ENCODE measurements at regions not wholly inside any gene's neighbourhood (a gene's known extent, or its start where the extent isn't known, plus 50 kb on each side); places are given as distances from the start of the nearest gene placed in this dataset.
"Not testable (repeated sequence)": the region's sequence is repeated elsewhere in the genome, so short reads cannot be mapped to it uniquely, and the experiment has no call there.

GRCh38 chr2:198611201-198611600 is 806.8 kb downstream of the PLCL1 start:
- DNase-seq = no peak

- DNase-seq = no peak
These were observed 800.2 kb downstream of the PLCL1 start for GRCh38 chr2:198604599-198604998.

- DNase-seq = not testable (repeated sequence)
These were observed 798.6 kb downstream of the PLCL1 start for GRCh38 chr2:198602986-198603385.

GRCh38 chr2:198597648-198598047 is 793.3 kb downstream of the PLCL1 start:
- no peak for DNase-seq

- DNase-seq = no peak
These were observed 792.6 kb downstream of the PLCL1 start for GRCh38 chr2:198596985-198597384.

DNA sequence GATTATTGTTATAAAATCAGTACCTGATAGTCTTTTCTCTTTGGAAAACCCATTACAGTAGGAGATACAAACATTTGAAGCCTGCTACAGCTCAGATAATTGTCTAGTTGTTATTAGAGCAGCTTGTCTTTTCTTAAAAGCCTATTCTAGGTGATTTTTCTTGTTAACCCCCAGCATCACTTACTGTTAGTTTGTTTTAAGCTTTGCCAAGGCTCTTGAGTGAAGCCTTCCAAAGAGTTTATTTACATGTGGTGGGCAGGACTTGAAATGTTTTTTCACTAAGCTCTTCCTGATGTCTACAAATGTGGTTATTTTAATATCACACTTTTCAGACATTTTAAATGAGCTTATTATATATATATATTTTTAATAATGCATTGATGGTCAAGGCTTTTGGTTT is 791.3 kb downstream of the PLCL1 start:
- no peak for DNase-seq

DNA sequence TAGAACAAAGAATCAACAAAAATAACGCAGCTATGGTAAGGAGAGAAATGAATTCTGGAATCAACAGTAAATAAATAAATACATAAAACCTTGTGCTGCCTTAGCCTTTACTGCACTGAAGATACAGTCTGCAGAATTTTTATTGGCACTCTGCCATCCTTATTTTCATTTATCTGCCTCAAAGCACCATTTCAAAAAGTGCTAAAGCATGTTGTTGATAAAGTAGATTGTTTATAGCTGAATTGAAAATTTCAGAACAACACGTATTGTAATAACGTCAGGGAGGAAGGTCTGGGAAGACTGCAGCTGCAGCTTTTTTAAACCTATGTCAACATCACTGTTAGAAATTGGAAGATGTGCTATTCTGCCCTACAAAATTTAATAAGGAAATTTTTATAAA is 787.2 kb downstream of the PLCL1 start:
- DNase-seq = no peak

DNA sequence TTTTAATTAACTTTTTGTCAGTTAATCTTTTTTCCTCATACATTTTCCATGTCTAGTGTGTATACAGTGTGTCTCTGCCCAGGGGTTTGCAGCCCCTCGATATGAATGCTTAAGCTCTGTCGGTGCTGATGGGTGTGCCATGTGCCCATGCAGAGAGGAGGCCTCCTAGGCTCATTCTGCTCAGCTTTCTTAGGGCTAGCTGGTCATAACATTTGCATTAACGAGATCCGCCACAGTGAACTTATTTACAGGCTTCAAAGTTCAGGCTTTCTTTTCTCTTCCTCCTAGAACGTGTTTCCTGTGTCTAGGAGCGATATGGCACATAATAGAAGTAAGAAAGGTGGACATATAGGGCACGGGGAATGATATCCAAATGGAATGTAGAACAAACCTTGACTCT is 783.3 kb downstream of the PLCL1 start:
- no peak for DNase-seq

GRCh38 chr2:198587240-198587639 is 782.8 kb downstream of the PLCL1 start:
- DNase-seq = no peak

- no peak for DNase-seq
These were observed 767.0 kb downstream of the PLCL1 start for GRCh38 chr2:198571393-198571792.

DNA sequence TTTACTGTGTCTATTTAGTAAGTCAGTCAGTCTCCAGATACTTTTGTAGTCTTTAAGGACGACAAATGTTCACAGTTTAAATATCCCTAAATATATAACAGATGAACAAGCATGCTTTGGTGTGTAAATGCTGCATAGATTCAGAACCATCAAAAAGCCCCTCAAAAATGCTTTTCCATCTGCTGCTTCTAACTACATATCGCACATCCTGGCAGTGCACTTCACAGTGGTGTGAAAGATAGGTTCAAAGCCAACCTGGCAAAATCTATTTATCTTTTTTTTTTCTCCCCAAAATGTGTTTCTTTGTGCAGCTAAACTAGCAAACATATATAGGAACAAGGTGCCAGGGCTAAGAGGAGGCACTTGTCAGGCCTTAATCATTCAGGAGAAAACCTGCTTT is 753.8 kb downstream of the PLCL1 start:
- DNase-seq = no peak

GRCh38 chr2:198546122-198546521 is 741.7 kb downstream of the PLCL1 start:
- no peak for DNase-seq

DNA sequence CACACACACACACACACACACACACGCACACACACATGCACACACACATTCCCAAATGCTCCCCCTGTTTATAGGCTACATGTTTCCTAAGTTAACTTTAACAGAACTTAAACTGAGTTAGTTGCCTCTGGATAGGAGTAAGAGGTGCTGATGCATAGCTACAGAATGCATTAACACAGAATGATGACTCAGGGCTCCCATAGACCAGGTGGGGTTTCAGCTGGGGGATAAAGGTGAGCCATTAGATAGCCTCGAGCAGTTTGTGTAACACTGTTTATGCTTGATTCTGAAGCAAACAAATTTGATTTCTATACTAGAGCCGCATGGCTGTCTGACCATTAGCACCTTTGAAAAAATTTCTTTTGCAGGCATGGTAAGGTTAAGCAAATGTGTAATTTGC is 741.0 kb downstream of the PLCL1 start:
- no peak for DNase-seq

GRCh38 chr2:198544461-198544860 is 740.1 kb downstream of the PLCL1 start:
- DNase-seq = no peak

DNA sequence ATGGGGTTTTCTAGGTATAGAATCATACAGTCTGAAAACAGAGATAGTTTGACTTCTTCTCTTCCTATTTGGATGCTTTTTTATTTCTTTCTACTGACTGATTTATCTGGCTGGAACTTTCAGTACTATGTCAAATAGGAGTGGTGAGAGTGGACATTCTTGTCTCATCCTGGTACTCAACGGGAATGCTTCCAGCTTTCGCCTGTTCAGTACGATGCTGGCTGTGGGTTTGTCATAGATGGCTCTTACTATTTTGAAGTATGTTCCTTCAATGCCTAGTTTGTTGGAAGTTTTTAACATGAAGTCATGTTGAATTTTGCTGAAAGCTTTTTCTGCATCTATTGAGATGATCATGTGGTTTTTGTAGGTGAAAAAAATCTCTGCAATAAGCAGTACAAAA is 730.4 kb downstream of the PLCL1 start:
- no peak for DNase-seq

- no peak for DNase-seq
These were observed 721.0 kb downstream of the PLCL1 start for GRCh38 chr2:198525211-198525969.

DNA sequence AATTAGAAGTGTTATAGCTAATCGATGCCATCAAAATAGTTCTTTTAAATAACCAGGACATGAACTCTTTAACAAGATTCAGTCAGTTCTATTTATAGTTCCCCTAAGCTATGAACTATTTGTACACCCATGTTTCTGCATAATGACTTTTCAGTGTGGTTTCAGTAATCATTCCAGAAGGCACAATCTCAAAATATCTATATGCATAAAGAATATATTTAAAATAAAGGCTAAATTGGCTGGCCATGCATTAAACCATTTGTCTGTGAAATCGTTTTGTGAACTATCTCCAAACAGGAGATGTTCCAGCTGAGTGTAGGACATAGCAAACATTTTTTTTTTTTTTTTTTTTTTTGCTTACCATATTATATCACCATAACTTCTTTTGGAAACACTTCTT is 719.3 kb downstream of the PLCL1 start:
- no peak for DNase-seq

DNA sequence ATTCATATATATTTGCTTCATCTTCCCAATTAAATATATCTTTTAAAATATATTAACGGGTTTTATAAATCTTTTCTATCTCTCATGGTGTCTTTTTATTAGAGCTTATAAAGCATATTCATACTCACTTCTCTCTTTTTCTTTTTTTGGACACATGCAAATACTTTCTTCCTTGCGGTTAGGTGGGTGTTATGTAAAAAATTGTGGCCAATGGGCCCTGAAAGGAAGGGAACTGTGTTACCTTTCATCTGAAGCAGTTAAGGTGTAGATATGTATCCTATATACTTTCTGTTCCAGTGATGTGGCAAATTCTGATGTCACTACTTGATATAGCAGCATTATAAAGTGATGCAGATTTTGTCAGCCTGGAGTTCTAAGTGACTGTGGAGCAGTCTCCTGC is 714.5 kb downstream of the PLCL1 start:
- DNase-seq = no peak

- no peak for DNase-seq
These were observed 713.6 kb downstream of the PLCL1 start for GRCh38 chr2:198517976-198518375.

DNA sequence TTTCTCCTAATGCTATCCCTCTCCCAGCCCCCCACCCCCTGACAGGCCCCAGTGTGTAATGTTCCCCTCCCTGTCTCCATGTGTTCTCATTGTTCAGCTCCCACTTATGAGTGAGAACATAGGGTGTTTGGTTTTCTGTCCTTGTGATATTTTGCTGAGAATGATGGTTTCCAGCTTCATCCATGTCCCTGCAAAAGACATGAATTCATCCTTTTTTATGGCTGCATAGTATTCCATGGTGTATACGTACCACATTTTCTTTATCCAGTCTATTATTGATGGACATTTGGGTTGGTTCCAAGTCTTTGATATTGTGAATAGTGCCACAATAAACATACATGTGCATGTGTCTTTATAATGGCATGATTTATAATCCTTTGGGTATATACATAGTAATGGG is 704.2 kb downstream of the PLCL1 start:
- DNase-seq = not testable (repeated sequence)

DNA sequence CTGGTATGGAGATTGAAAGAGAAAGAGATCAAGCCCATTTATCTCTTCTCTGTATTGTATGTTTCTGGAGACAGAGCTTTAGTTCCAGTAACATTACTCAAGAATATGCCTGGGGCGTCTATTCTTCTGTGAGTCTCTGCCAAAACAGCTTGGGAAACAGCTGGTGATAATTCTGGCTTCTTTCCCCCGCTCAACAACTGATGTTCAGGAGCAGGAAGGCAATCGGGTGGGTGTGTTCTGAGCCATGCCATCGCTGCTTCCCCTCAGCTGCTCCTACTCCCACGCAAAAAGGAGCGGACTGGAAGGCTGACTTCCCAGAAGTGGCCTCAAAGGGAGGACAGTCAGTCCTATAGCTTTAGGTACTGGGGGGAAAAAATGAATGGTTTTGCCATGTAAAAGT is 695.1 kb downstream of the PLCL1 start:
- no peak for DNase-seq

DNA sequence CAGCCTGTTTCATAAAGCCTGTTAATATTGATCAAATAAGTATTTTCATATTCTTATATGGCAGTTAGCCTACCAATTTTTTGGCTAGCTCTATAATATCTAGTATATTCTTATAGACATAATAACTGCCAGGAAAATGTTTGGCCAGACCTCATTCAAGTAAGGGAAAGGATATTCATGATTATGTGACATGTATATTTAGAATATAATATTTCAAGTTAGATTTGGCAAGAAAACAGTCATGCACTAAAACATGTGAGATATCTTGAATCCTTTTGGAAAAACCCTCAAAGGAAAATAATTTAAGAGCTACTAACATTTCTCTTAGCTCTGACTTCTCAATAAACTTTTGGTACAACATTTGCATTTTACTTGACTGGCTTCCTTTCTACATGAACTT is 694.1 kb downstream of the PLCL1 start:
- no peak for DNase-seq

- no peak for DNase-seq
These were observed 693.7 kb downstream of the PLCL1 start for GRCh38 chr2:198498048-198498447.

DNA sequence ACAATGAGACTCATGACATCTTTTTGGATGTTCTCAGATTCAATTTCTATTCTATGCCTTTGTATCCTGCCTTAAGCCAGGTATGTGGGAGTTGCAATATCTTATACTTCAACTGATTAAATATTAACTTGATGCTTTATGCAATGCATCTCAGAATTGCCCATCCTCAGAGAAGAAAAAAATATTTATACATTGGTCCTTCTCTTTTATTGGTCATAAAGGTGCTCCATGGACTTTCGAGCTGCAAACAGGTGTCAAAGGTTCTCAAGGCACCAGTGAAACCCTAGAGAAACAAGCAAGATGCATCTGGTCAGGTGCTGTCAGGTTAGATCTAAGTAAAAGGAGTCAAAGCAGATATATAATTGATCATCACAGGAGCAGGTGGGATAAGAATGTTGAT is 690.5 kb downstream of the PLCL1 start:
- DNase-seq = no peak

DNA sequence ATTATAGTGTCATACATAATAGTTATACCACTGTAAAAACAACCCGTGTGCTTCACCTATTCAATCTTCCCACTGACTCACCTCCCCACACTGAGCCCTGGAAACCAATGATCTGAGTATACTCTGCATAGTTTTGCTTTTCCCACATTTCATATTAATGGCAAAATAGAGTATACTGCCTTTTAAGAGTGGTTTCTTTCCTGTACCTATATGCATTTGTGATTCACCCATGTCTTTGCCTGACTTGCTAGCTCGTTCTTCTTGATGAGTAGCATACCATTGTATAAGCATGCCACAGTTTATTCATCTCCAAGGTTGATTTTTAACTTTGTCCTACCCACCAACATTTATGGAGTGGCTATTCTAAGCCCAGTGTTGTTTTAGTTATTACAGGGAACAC is 686.4 kb downstream of the PLCL1 start:
- no peak for DNase-seq
